Stimulated activated CD4-positive, alpha-beta T cell treated with anti-CD3 and anti-CD28 coated beads, TNF-alpha, amount 100 ng/mL, for 48 hours (primary cell): ENCODE measurements at regions not wholly inside any gene's neighbourhood (a gene's known extent, or its start where the extent isn't known, plus 50 kb on each side); places are given as distances from the start of the nearest gene placed in this dataset.
"Not testable (repeated sequence)": the region's sequence is repeated elsewhere in the genome, so short reads cannot be mapped to it uniquely, and the experiment has no call there.

Source experiments
- DNase-seq, 3 donors: peaks; one replicate each; pipeline ENCODE4 v3.0.0-alpha.2; 2020; ENCODE audit warnings: low read depth in 3 of 3

- DNase-seq: no peak
These were observed 554.0 kb upstream of the ARRDC3 start for GRCh38 chr5:91937121-91937520.

GRCh38 chr5:91929522-91929817 is 546.4 kb upstream of the ARRDC3 start:
- DNase-seq: no peak

- DNase-seq: no peak
These were observed 545.8 kb upstream of the ARRDC3 start for GRCh38 chr5:91928754-91929521.

GRCh38 chr5:91927439-91927838 is 544.3 kb upstream of the ARRDC3 start:
- DNase-seq: no peak

GRCh38 chr5:91925249-91925648 is 542.1 kb upstream of the ARRDC3 start:
- no peak for DNase-seq

GRCh38 chr5:91917037-91917814 is 534.1 kb upstream of the ARRDC3 start:
- DNase-seq: not testable (repeated sequence)

- no peak for DNase-seq
These were observed 527.5 kb upstream of the ARRDC3 start for GRCh38 chr5:91910655-91911054.

- DNase-seq: no peak
These were observed 527.1 kb upstream of the ARRDC3 start for GRCh38 chr5:91910247-91910646.

GRCh38 chr5:91906494-91906893 is 523.4 kb upstream of the ARRDC3 start:
- DNase-seq: no peak

- DNase-seq: no peak
These were observed 522.9 kb upstream of the ARRDC3 start for GRCh38 chr5:91906027-91906426.

- no peak for DNase-seq
These were observed 515.8 kb upstream of the ARRDC3 start for GRCh38 chr5:91898898-91899297.

- DNase-seq: no peak
These were observed 514.9 kb upstream of the ARRDC3 start for GRCh38 chr5:91898019-91898418.

- no peak for DNase-seq
These were observed 505.7 kb upstream of the ARRDC3 start for GRCh38 chr5:91888810-91889209.

GRCh38 chr5:91885291-91886265 is 502.5 kb upstream of the ARRDC3 start:
- DNase-seq: no peak

GRCh38 chr5:91884036-91884435 is 500.9 kb upstream of the ARRDC3 start:
- DNase-seq: no peak

GRCh38 chr5:91875196-91875779 is 492.2 kb upstream of the ARRDC3 start:
- DNase-seq: no peak

GRCh38 chr5:91867799-91868198 is 484.7 kb upstream of the ARRDC3 start:
- DNase-seq: no peak

- no peak for DNase-seq
These were observed 482.8 kb upstream of the ARRDC3 start for GRCh38 chr5:91865915-91866314.

- no peak for DNase-seq
These were observed 481.8 kb upstream of the ARRDC3 start for GRCh38 chr5:91864962-91865361.

GRCh38 chr5:91851670-91852069 is 468.6 kb upstream of the ARRDC3 start:
- no peak for DNase-seq

- no peak for DNase-seq
These were observed 466.9 kb upstream of the ARRDC3 start for GRCh38 chr5:91850031-91850430.

- DNase-seq: no peak
These were observed 466.0 kb upstream of the ARRDC3 start for GRCh38 chr5:91849069-91849468.
